HEK293 (cell line): ENCODE measurements at regions not wholly inside any gene's neighbourhood (a gene's known extent, or its start where the extent isn't known, plus 50 kb on each side); places are given as distances from the start of the nearest gene placed in this dataset.

Source experiments
- CTCF ChIA-PET: fragments of 350-600 bp; formaldehyde crosslinking; extraction: SDS; loops from one replicate; lab custom pipeline; 2021; ENCODE audit warnings: antibody characterized with exemption; lab: Yijun Ruan, JAX
- POLR2A ChIA-PET: fragments of 300-600 bp; formaldehyde crosslinking; extraction: SDS; loops from one replicate; lab custom pipeline; 2020; ENCODE audit warnings: antibody characterized with exemption, inconsistent platforms; lab: Yijun Ruan, JAX
- H3K27ac ChIP-seq: fragments of 200-500 bp; sonication (Bioruptor generic); 2 replicates; pipeline ENCODE4 v1.5.1; 2014; ENCODE audit warnings: low read depth, low read length, control low read depth, inconsistent platforms; ENCODE audit errors: extremely low read depth
- H3K36me3 ChIP-seq, 2 experiments: fragments of 200-500 bp in 1 of 2; sonication (Bioruptor generic) in 1 of 2; 1 replicate in 1 of 2; 2 replicates in 1 of 2; pipeline ENCODE4 v1.5.1; 2014 to 2017; ENCODE audit warnings: inconsistent platforms in 2 of 2, low read length in 2 of 2; ENCODE audit not compliant: control insufficient read depth in 2 of 2, insufficient read depth in 1 of 2
- H3K4me1 ChIP-seq: fragments of 200-500 bp; sonication (Bioruptor generic); 2 replicates; pipeline ENCODE4 v1.5.1; 2014; ENCODE audit warnings: mild to moderate bottlenecking, low read length, inconsistent platforms; ENCODE audit not compliant: control insufficient read depth, insufficient read depth
- H3K4me3 ChIP-seq: 2 replicates; pipeline ENCODE4 v1.5.1; 2011; ENCODE audit warnings: low read depth, mild to moderate bottlenecking, control low read depth, low read length, moderate library complexity
- H3K9me3 ChIP-seq: fragments of 200-500 bp; sonication (Bioruptor generic); 2 replicates; pipeline ENCODE4 v1.5.1; 2014; ENCODE audit warnings: low read depth, low read length, inconsistent platforms; ENCODE audit not compliant: control insufficient read depth, insufficient read depth
- GFI1B ChIP-seq: fragments of 450-650 bp; formaldehyde crosslinking; IDR thresholded peaks from 2 replicates; pipeline ENCODE4 v1.5.1; 2016; ENCODE audit warnings: missing biosample characterization, missing genetic modification characterization
- GLI2 ChIP-seq: fragments of 450-650 bp; formaldehyde crosslinking; IDR thresholded peaks from 2 replicates; pipeline ENCODE4; 2017; ENCODE audit warnings: missing biosample characterization, missing genetic modification characterization, low read depth, borderline replicate concordance
- OVOL3 ChIP-seq: fragments of 450-650 bp; formaldehyde crosslinking; IDR thresholded peaks from 2 replicates; pipeline ENCODE4 v1.5.1; 2016; ENCODE audit warnings: missing biosample characterization, missing genetic modification characterization
- ZBTB10 ChIP-seq: fragments of 450-650 bp; formaldehyde crosslinking; IDR thresholded peaks from 2 replicates; pipeline ENCODE4 v1.5.1; 2016; ENCODE audit warnings: missing biosample characterization, missing genetic modification characterization
- ZBTB44 ChIP-seq: fragments of 450-650 bp; IDR thresholded peaks from 2 replicates; pipeline ENCODE4 v1.5.1; 2018; ENCODE audit warnings: missing biosample characterization, mild to moderate bottlenecking, missing genetic modification characterization
- ZFHX2 ChIP-seq: fragments of 450-650 bp; formaldehyde crosslinking; conservative IDR thresholded peaks from 2 replicates; pipeline ENCODE4 v1.5.1; 2016; ENCODE audit warnings: missing biosample characterization, missing genetic modification characterization
- ZFP3 ChIP-seq: fragments of 450-650 bp; formaldehyde crosslinking; IDR thresholded peaks from 2 replicates; pipeline ENCODE4 v1.5.1; 2016; ENCODE audit warnings: low read depth, missing biosample characterization, missing genetic modification characterization
- ZFP37 ChIP-seq: fragments of 450-650 bp; formaldehyde crosslinking; IDR thresholded peaks from 2 replicates; pipeline ENCODE4 v1.5.1; 2016; ENCODE audit warnings: missing biosample characterization, missing genetic modification characterization
- ZNF416 ChIP-seq: fragments of 450-650 bp; formaldehyde crosslinking; IDR thresholded peaks from 2 replicates; pipeline ENCODE4 v1.5.1; 2016; ENCODE audit warnings: missing biosample characterization, missing genetic modification characterization
- ZNF433 ChIP-seq: fragments of 450-650 bp; formaldehyde crosslinking; IDR thresholded peaks from 2 replicates; pipeline ENCODE4 v1.5.1; 2016; ENCODE audit warnings: missing biosample characterization, missing genetic modification characterization, low read depth
- ZNF560 ChIP-seq: fragments of 450-650 bp; formaldehyde crosslinking; IDR thresholded peaks from 2 replicates; pipeline ENCODE4 v1.5.1; 2017; ENCODE audit warnings: missing biosample characterization, missing genetic modification characterization, borderline replicate concordance
- ZNF585B ChIP-seq: fragments of 450-650 bp; formaldehyde crosslinking; IDR thresholded peaks from 2 replicates; pipeline ENCODE4 v1.5.1; 2016; ENCODE audit warnings: missing biosample characterization, missing genetic modification characterization
- ZNF639 ChIP-seq: fragments of 450-650 bp; formaldehyde crosslinking; IDR thresholded peaks from 2 replicates; pipeline ENCODE4 v1.5.1; 2016; ENCODE audit warnings: missing biosample characterization, missing genetic modification characterization
- ZNF791 ChIP-seq: fragments of 450-650 bp; formaldehyde crosslinking; IDR thresholded peaks from 2 replicates; pipeline ENCODE4 v1.5.1; 2016; ENCODE audit warnings: missing biosample characterization, missing genetic modification characterization
- TF ChIP-seq, protein P1 (sequence below): fragments of 450-650 bp; formaldehyde crosslinking; IDR thresholded peaks from 2 replicates; pipeline ENCODE4 v1.5.1; 2016; ENCODE audit warnings: missing biosample characterization, missing genetic modification characterization, borderline replicate concordance
- TF ChIP-seq, protein P2 (sequence below): fragments of 450-650 bp; formaldehyde crosslinking; IDR thresholded peaks from 2 replicates; pipeline ENCODE4 v1.5.1; 2016; ENCODE audit warnings: missing biosample characterization, missing genetic modification characterization

DNA sequence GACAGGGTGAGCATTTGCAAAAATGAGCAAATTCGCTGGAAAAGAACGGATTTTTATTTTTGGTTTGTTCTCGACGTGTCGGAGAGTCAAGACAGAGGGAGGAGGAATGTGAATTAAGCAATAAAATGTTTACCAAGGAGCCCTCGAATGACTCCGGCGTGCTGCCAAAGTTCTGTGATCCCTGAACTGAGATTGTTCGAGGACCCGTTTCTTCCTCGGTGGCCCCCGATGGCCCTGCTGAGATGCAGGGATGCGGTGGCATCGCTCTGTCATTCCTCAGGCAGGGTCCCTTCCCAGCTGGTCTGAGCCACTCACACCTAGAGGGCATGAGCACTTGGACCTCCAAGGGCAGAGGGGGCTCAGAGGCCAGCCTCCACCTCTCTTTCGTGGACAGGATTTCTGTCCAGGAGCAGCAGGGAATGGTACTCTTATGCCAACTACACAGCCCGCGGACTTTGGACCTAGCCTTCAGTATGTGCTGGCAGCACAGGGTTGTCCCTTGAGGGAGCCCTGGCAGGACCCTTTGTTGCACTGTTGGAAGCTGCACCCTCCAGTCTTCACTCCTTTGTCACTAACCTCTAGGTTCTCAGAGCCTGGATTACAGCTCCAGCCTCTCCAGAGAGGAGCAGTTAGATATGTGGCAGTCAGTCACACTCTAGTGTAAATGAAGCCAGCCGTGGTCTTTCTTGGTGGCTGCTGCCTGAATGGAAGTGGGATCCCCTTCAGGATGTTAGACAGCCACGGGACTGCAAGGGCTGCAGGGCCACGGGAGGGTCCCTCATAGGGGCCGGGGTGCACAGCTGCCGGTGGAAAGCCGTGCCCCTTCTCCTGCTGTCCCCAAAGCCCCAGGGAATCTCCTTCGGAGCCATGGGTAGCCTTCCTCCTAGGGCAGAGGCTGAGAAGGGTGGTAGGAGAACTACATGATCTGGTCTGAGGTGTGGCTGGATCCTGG, 109.4 kb upstream of the ANO1 start:
- CTCF ChIA-PET, result no interaction called here
- H3K4me1 ChIP-seq, result no peaks in the 10 kb centered on the region
- no peaks in the 10 kb centered on the region for H3K36me3 ChIP-seq
- no peaks in the 10 kb centered on the region for H3K9me3 ChIP-seq
- no peak overlapping the region for H3K4me3 ChIP-seq
- POLR2A ChIA-PET, result no interaction called here
- TF ChIP-seq ZBTB10 (tag by site-specific recombination) (no peak), ZFP3 (tag by site-specific recombination) (0 out of 2 replicates have a peak, but pooled peaks have one; percentile 27), ZNF585B (tag by site-specific recombination) (no peak)
- TF ChIP-seq, protein P1, sequence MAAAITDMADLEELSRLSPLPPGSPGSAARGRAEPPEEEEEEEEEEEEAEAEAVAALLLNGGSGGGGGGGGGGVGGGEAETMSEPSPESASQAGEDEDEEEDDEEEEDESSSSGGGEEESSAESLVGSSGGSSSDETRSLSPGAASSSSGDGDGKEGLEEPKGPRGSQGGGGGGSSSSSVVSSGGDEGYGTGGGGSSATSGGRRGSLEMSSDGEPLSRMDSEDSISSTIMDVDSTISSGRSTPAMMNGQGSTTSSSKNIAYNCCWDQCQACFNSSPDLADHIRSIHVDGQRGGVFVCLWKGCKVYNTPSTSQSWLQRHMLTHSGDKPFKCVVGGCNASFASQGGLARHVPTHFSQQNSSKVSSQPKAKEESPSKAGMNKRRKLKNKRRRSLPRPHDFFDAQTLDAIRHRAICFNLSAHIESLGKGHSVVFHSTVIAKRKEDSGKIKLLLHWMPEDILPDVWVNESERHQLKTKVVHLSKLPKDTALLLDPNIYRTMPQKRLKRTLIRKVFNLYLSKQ (tag by site-specific recombination), result no peak
- no peak overlapping the region for H3K27ac ChIP-seq

GRCh38 chr11:69969890-69970784, 108.0 kb upstream of the ANO1 start:
- Histone ChIP-seq H3K27ac (no peak overlapping the region), H3K9me3 (no peaks in the 10 kb centered on the region), H3K4me3 (no peak overlapping the region), H3K4me1 (no peaks in the 10 kb centered on the region), H3K36me3 (no peaks in the 10 kb centered on the region)
- POLR2A ChIA-PET, result no interaction called here
- TF ChIP-seq OVOL3 (tag by site-specific recombination) (no peak), ZBTB44 (tag by site-specific recombination) (no peak), GFI1B (tag by site-specific recombination) (no peak), GLI2 (tag by site-specific recombination) (no peak), ZNF433 (no peak), ZFHX2 (tag by site-specific recombination) (no peak), ZNF560 (tag by site-specific recombination) (no peak), ZNF639 (tag by site-specific recombination) (no peak), ZNF416 (no peak), ZFP37 (tag by site-specific recombination) (no peak), ZNF791 (tag by site-specific recombination) (no peak)
- TF ChIP-seq, protein P2, sequence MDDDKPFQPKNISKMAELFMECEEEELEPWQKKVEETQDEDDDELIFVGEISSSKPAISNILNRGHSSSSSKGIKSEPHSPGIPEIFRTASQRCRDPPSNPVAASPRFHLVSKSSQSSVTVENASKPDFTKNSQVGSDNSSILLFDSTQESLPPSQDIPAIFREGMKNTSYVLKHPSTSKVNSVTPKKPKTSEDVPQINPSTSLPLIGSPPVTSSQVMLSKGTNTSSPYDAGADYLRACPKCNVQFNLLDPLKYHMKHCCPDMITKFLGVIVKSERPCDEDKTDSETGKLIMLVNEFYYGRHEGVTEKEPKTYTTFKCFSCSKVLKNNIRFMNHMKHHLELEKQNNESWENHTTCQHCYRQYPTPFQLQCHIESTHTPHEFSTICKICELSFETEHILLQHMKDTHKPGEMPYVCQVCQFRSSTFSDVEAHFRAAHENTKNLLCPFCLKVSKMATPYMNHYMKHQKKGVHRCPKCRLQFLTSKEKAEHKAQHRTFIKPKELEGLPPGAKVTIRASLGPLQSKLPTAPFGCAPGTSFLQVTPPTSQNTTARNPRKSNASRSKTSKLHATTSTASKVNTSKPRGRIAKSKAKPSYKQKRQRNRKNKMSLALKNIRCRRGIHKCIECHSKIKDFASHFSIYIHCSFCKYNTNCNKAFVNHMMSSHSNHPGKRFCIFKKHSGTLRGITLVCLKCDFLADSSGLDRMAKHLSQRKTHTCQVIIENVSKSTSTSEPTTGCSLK (tag by site-specific recombination), result no peak
- CTCF ChIA-PET, result interaction anchor here (0.9 kb wide), 1 partner anchor 24 kb away, joined by 3 read pairs; no protein-coding TSS in a partner anchor
